HG03097 (cell line): ENCODE measurements at regions not wholly inside any gene's neighbourhood (a gene's known extent, or its start where the extent isn't known, plus 50 kb on each side); places are given as distances from the start of the nearest gene placed in this dataset.

Source experiments
- ATAC-seq: cut with Tn5 transposase; IDR thresholded peaks from one replicate; pipeline ENCODE4 v1.9.1; 2021; ENCODE audit not compliant: unreplicated experiment, low FRiP score

- no peak for ATAC-seq
These were observed 243.7 kb downstream of the MYLK4 start for GRCh38 chr6:2507016-2507415.

- no peak for ATAC-seq
These were observed 245.1 kb downstream of the MYLK4 start for GRCh38 chr6:2505624-2506023.

GRCh38 chr6:2504495-2505064 lies 246.1 kb downstream of the MYLK4 start:
- no peak for ATAC-seq

GRCh38 chr6:2503816-2504494 lies 246.8 kb downstream of the MYLK4 start:
- ATAC-seq: no peak

GRCh38 chr6:2502998-2503674 lies 247.6 kb downstream of the MYLK4 start:
- ATAC-seq: no peak

GRCh38 chr6:2502096-2502997 lies 248.4 kb downstream of the MYLK4 start:
- no peak for ATAC-seq

- no peak for ATAC-seq
These were observed 252.6 kb downstream of the MYLK4 start for GRCh38 chr6:2497922-2498623.

- no peak for ATAC-seq
These were observed 250.9 kb upstream of the GMDS start for GRCh38 chr6:2496291-2496690.

GRCh38 chr6:2492686-2493523 lies 247.5 kb upstream of the GMDS start:
- no peak for ATAC-seq

- no peak for ATAC-seq
These were observed 245.7 kb upstream of the GMDS start for GRCh38 chr6:2491137-2491536.

- no peak for ATAC-seq
These were observed 243.2 kb upstream of the GMDS start for GRCh38 chr6:2488578-2488977.

GRCh38 chr6:2485116-2485515 lies 239.7 kb upstream of the GMDS start:
- ATAC-seq: no peak

GRCh38 chr6:2482773-2483172 lies 237.4 kb upstream of the GMDS start:
- no peak for ATAC-seq

GRCh38 chr6:2481307-2481706 lies 235.9 kb upstream of the GMDS start:
- ATAC-seq: no peak

- ATAC-seq: no peak
These were observed 235.0 kb upstream of the GMDS start for GRCh38 chr6:2480267-2480966.

GRCh38 chr6:2478200-2478599 lies 232.8 kb upstream of the GMDS start:
- no peak for ATAC-seq

- ATAC-seq: no peak
These were observed 232.3 kb upstream of the GMDS start for GRCh38 chr6:2477666-2478065.

- ATAC-seq: no peak
These were observed 231.8 kb upstream of the GMDS start for GRCh38 chr6:2477250-2477649.

GRCh38 chr6:2476376-2476775 lies 231.0 kb upstream of the GMDS start:
- no peak for ATAC-seq
